H1 (cell line): ENCODE measurements at regions not wholly inside any gene's neighbourhood (a gene's known extent, or its start where the extent isn't known, plus 50 kb on each side); places are given as distances from the start of the nearest gene placed in this dataset.
A peak's percentile ranks its signal among the peaks of the same experiment; 100 is the strongest.

Experiments used
- CTCF ChIA-PET: fragments of 300-600 bp; sonication (Branson Sonifier 250); formaldehyde crosslinking; loops from one replicate; lab custom pipeline; 2021; ENCODE audit not compliant: partially characterized antibody; lab: Charles Lee
- POLR2A ChIA-PET: fragments of 300-600 bp; sonication (Branson Sonifier 250); formaldehyde crosslinking; loops from one replicate; lab custom pipeline; 2021; ENCODE audit warnings: inconsistent platforms; ENCODE audit not compliant: partially characterized antibody; lab: Charles Lee
- DNase-seq, 2 experiments: peaks; one replicate each; pipeline versions ENCODE4 v3.0.0 to v3.0.0-alpha.2; 2010 to 2022; ENCODE audit warnings: low spot score in 2 of 2, low read depth in 1 of 2, mixed read lengths in 1 of 2
- FAIRE-seq: peaks from 2 replicates; lab custom pipeline; 2011; peaks lifted over from hg19 to GRCh38; lab: Jason Lieb, UNC
- H2AFZ ChIP-seq: 2 replicates; pipeline ENCODE4 v1.8.1; 2012; ENCODE audit warnings: low read length, inconsistent platforms
- H2AK5ac ChIP-seq: 2 replicates; pipeline ENCODE4 v1.6.1; 2013; ENCODE audit warnings: low read depth, low read length
- H2BK120ac ChIP-seq: replicated peaks from 2 replicates; pipeline ENCODE3; 2013; ENCODE audit warnings: low read depth, low read length, inconsistent platforms
- H2BK12ac ChIP-seq: 2 replicates; pipeline ENCODE4 v1.6.1; 2013; ENCODE audit warnings: low read depth, low read length
- H2BK15ac ChIP-seq: 2 replicates; pipeline ENCODE4 v1.6.1; 2013; ENCODE audit warnings: low read length
- H2BK20ac ChIP-seq: 2 replicates; pipeline ENCODE4 v1.6.1; 2013; ENCODE audit warnings: low read length
- H2BK5ac ChIP-seq: 2 replicates; pipeline ENCODE4 v1.6.1; 2013; ENCODE audit warnings: low read depth, low read length
- H3K14ac ChIP-seq: 2 replicates; pipeline ENCODE4 v1.6.1; 2013; ENCODE audit warnings: inconsistent platforms; ENCODE audit not compliant: insufficient read length
- H3K18ac ChIP-seq: 2 replicates; pipeline ENCODE4 v1.6.1; 2013; ENCODE audit warnings: low read length; ENCODE audit errors: extremely low read depth
- H3K23ac ChIP-seq: 2 replicates; pipeline ENCODE4 v1.6.1; 2013; ENCODE audit warnings: inconsistent platforms; ENCODE audit not compliant: insufficient read length
- H3K23me2 ChIP-seq: 2 replicates; pipeline ENCODE4 v1.6.1; 2013; ENCODE audit warnings: low read depth, low read length
- H3K27ac ChIP-seq: 2 replicates; pipeline ENCODE4 v1.6.1; 2011; ENCODE audit warnings: low read depth, low read length, inconsistent platforms
- H3K27me3 ChIP-seq, 4 experiments: replicated peaks in 1 of 4; 1 replicate in 1 of 4; 2 replicates in 3 of 4; pipeline versions ENCODE4 v1.6.1 to v1.8.1; 2011 to 2013; ENCODE audit warnings: low read length in 3 of 4, mild to moderate bottlenecking in 3 of 4, inconsistent platforms in 2 of 4, mixed read lengths in 2 of 4, moderate library complexity in 1 of 4; ENCODE audit not compliant: control insufficient read depth in 3 of 4, insufficient read depth in 3 of 4; ENCODE audit errors: extremely low read depth in 1 of 4
- H3K36me3 ChIP-seq, 4 experiments: 2 replicates each; pipeline versions ENCODE4 v1.6.1 to v1.8.1; 2011 to 2013; ENCODE audit warnings: mild to moderate bottlenecking in 4 of 4, low read length in 3 of 4, moderate library complexity in 2 of 4, control low read depth in 1 of 4, inconsistent platforms in 1 of 4; ENCODE audit not compliant: insufficient read depth in 4 of 4, control insufficient read depth in 2 of 4
- H3K4ac ChIP-seq: replicated peaks from 2 replicates; pipeline ENCODE3; 2013; ENCODE audit warnings: low read length, low read depth, mixed read lengths, inconsistent platforms; ENCODE audit not compliant: insufficient read length
- H3K4me1 ChIP-seq, 4 experiments: replicated peaks in 1 of 4; 1 replicate in 1 of 4; 2 replicates in 3 of 4; pipeline versions ENCODE4 v1.6.1 to v1.8.1; 2011 to 2013; ENCODE audit warnings: low read length in 3 of 4, inconsistent platforms in 2 of 4, mixed read lengths in 1 of 4; ENCODE audit not compliant: insufficient read depth in 4 of 4, control insufficient read depth in 3 of 4
- H3K4me2 ChIP-seq, 2 experiments: 2 replicates each; pipeline versions ENCODE4 v1.6.1 to v1.8.1; 2011 to 2013; ENCODE audit warnings: low read depth in 2 of 2, low read length in 2 of 2, control low read depth in 1 of 2, inconsistent platforms in 1 of 2, mild to moderate bottlenecking in 1 of 2; ENCODE audit not compliant: insufficient read depth in 1 of 2
- H3K4me3 ChIP-seq, 4 experiments: fragments of 200-600, 300-600 bp in 1 of 4; sonication (generic), shearing (Covaris generic), sonication (Bioruptor Twin) in 1 of 4; 2 replicates each; pipeline versions ENCODE4 v1.5.1 to v1.8.1; 2011 to 2016; ENCODE audit warnings: low read length in 4 of 4, low read depth in 3 of 4, control low read depth in 2 of 4, inconsistent platforms in 2 of 4, mild to moderate bottlenecking in 2 of 4, mixed read lengths in 1 of 4, moderate library complexity in 1 of 4; ENCODE audit not compliant: insufficient read depth in 2 of 4; ENCODE audit errors: extremely low read depth in 1 of 4
- H3K56ac ChIP-seq: replicated peaks from 2 replicates; pipeline ENCODE3; 2013; ENCODE audit warnings: low read depth, mild to moderate bottlenecking, mixed read lengths, low read length, inconsistent platforms; ENCODE audit not compliant: insufficient read length
- H3K79me1 ChIP-seq: 2 replicates; pipeline ENCODE4 v1.6.1; 2013; ENCODE audit warnings: low read depth, low read length, control low read depth
- H3K79me2 ChIP-seq, 2 experiments: 2 replicates each; pipeline versions ENCODE4 v1.6.1 to v1.8.1; 2012 to 2013; ENCODE audit warnings: low read length in 2 of 2, mild to moderate bottlenecking in 2 of 2, inconsistent platforms in 1 of 2; ENCODE audit not compliant: insufficient read depth in 2 of 2, control insufficient read depth in 1 of 2
- H3K9ac ChIP-seq, 4 experiments: replicated peaks in 1 of 4; 1 replicate in 1 of 4; 2 replicates in 3 of 4; pipeline versions ENCODE4 v1.6.1 to v1.8.1; 2011 to 2013; ENCODE audit warnings: low read depth in 3 of 4, low read length in 3 of 4, control low read depth in 2 of 4, mild to moderate bottlenecking in 2 of 4, moderate library complexity in 2 of 4, inconsistent platforms in 1 of 4; ENCODE audit errors: extremely low read depth in 1 of 4
- H3K9me3 ChIP-seq, 2 experiments: 2 replicates each; pipeline versions ENCODE4 v1.6.1 to v1.8.1; 2012 to 2013; ENCODE audit warnings: mild to moderate bottlenecking in 2 of 2, moderate library complexity in 2 of 2, control low read depth in 1 of 2, inconsistent platforms in 1 of 2, low read depth in 1 of 2, low read length in 1 of 2, mixed read lengths in 1 of 2; ENCODE audit not compliant: insufficient read depth in 2 of 2
- H4K20me1 ChIP-seq, 2 experiments: replicated peaks in 1 of 2; 2 replicates each; pipeline versions ENCODE3 to v1.8.1; 2011 to 2013; ENCODE audit warnings: inconsistent platforms in 2 of 2, low read length in 2 of 2, mild to moderate bottlenecking in 1 of 2; ENCODE audit not compliant: insufficient read depth in 2 of 2, control insufficient read depth in 1 of 2
- H4K5ac ChIP-seq: 2 replicates; pipeline ENCODE4 v1.6.1; 2013; ENCODE audit warnings: low read length, low read depth, mixed read lengths, inconsistent platforms; ENCODE audit not compliant: insufficient read length
- H4K8ac ChIP-seq: 2 replicates; pipeline ENCODE4 v1.8.0; 2013; ENCODE audit warnings: mild to moderate bottlenecking, moderate library complexity, low read length, inconsistent platforms; ENCODE audit not compliant: insufficient read depth; ENCODE audit errors: extremely low read depth
- H4K91ac ChIP-seq: replicated peaks from 2 replicates; pipeline ENCODE3; 2013; ENCODE audit warnings: low read length, mixed read lengths, inconsistent platforms; ENCODE audit not compliant: insufficient read length
- CHD2 ChIP-seq: IDR thresholded peaks from 2 replicates; pipeline ENCODE4 v1.6.1; 2012; ENCODE audit warnings: low read length, improper control_type of control experiment
- RAD21 ChIP-seq, 2 experiments: IDR thresholded peaks in 1 of 2; conservative IDR thresholded peaks in 1 of 2; 2 replicates each; pipeline ENCODE4 v1.6.1; 2011; ENCODE audit warnings: low read depth in 2 of 2, low read length in 2 of 2, improper control_type of control experiment in 1 of 2, inconsistent platforms in 1 of 2, mild to moderate bottlenecking in 1 of 2, moderate library complexity in 1 of 2
- RNF2 ChIP-seq: fragments of 200-900, 300-1000 bp; sonication (generic); IDR thresholded peaks from 2 replicates; pipeline ENCODE4 v1.7.1; 2016; ENCODE audit warnings: borderline replicate concordance, low read depth, mild to moderate bottlenecking, antibody characterized with exemption, low read length; ENCODE audit not compliant: poor library complexity, severe bottlenecking; ENCODE audit errors: missing control alignments
- WGBS, 2 experiments: shearing (Covaris generic) in 1 of 2; methylation state at CpG; one replicate each; pipeline versions ENCODE4 v1.1.6 to v1.1.7; 2013 to 2015; ENCODE audit warnings: low lambda C conversion rate in 2 of 2, mixed read lengths in 2 of 2, inconsistent platforms in 1 of 2, low coverage in 1 of 2, missing lambda C conversion rate in 1 of 2; ENCODE audit not compliant: insufficient replicate concordance in 2 of 2, insufficient coverage in 1 of 2, insufficient read length in 1 of 2; ENCODE audit errors: extremely low coverage in 1 of 2, missing lambda C conversion rate in 1 of 2; 5-methylcytosine and 5-hydroxymethylcytosine counted together
- TF ChIP-seq, protein P1 (sequence below), 3 experiments: IDR thresholded peaks; 1 replicate in 2 of 3; 2 replicates in 1 of 3; pipeline versions ENCODE4 v1.5.1 to v1.6.1; 2011; ENCODE audit warnings: low read length in 3 of 3, mild to moderate bottlenecking in 3 of 3, inconsistent platforms in 2 of 3, low read depth in 1 of 3, moderate library complexity in 1 of 3; ENCODE audit not compliant: insufficient read depth in 1 of 3; ENCODE audit errors: control extremely low read depth in 1 of 3

DNA sequence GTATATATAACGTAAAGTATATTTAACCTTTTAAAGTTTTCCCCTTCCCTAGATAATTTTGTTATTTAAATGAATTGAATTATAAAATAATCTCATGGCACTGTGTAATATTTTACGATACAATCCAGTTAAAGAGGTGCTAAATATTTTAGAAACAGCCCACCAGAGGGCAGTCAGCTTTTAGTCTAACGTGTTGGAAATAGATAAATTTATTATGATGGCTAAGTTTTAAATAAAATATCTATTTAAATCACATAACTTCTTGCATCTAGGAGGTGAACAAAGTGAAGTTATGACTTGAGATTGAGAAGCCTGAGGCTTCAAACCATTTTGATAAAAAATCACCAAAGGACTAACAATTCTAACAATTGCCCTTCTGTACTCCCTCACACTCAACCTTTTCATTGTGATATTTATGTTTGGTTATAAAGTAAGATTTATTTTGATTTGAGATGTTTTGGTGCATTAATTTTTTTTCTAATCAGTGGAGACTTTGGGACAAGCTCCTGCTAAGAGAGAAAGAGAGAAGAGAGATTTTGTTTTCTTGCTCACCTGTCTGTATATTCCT is 171.5 kb upstream of the SP4 start:
- no peak overlapping the region for H3K27ac ChIP-seq
- H2BK12ac ChIP-seq, result no peak overlapping the region
- no peak overlapping the region for H3K9ac ChIP-seq
- DNase-seq (no peak), FAIRE-seq (no peak)
- H3K4me1 ChIP-seq, result peaks cover 0 to 10% (median 5%) of the 10 kb centered on the region in 4 experiments; a peak in 4 of 7 replicates
- H4K5ac ChIP-seq, result no peak overlapping the region
- no peaks in the 10 kb centered on the region; a peak in 1 of 8 replicates for H3K36me3 ChIP-seq
- H2AFZ ChIP-seq, result no peak overlapping the region
- H3K79me2 ChIP-seq, result no peaks in the 10 kb centered on the region
- H3K4ac ChIP-seq, result no peak overlapping the region
- no peak overlapping the region for H2AK5ac ChIP-seq
- no peaks in the 10 kb centered on the region for H3K79me1 ChIP-seq
- no peaks in the 10 kb centered on the region; the same call in 1 of the 2 replicates for H3K23me2 ChIP-seq
- H4K8ac ChIP-seq, result no peak overlapping the region
- H3K56ac ChIP-seq, result no peak overlapping the region
- no peak overlapping the region for H2BK15ac ChIP-seq
- H4K20me1 ChIP-seq, result no peaks in the 10 kb centered on the region
- H3K4me2 ChIP-seq, result no peak overlapping the region
- WGBS, 2 experiments, result 57% methylated on average over 3 of the region's 3 CpGs; no CpG with 5 or more reads in 1 of the 2 experiments
- H3K9me3 ChIP-seq, result no peaks in the 10 kb centered on the region
- no peak overlapping the region for H2BK120ac ChIP-seq
- no peak overlapping the region for H3K23ac ChIP-seq
- no peak overlapping the region for H4K91ac ChIP-seq
- H3K14ac ChIP-seq, result no peak overlapping the region
- H2BK20ac ChIP-seq, result no peak overlapping the region
- no peak overlapping the region for H2BK5ac ChIP-seq
- TF ChIP-seq RAD21 (IDR thresholded peaks at IDR 0.05 in 1 of 2, conservative IDR thresholded peaks at IDR 0.05 in 1 of 2; ENCODE audit: low read depth in 2 of 2, low read length in 2 of 2) (peak; percentile 44 to 57), RNF2 (no peak), CHD2 (no peak)
- TF ChIP-seq, protein P1, sequence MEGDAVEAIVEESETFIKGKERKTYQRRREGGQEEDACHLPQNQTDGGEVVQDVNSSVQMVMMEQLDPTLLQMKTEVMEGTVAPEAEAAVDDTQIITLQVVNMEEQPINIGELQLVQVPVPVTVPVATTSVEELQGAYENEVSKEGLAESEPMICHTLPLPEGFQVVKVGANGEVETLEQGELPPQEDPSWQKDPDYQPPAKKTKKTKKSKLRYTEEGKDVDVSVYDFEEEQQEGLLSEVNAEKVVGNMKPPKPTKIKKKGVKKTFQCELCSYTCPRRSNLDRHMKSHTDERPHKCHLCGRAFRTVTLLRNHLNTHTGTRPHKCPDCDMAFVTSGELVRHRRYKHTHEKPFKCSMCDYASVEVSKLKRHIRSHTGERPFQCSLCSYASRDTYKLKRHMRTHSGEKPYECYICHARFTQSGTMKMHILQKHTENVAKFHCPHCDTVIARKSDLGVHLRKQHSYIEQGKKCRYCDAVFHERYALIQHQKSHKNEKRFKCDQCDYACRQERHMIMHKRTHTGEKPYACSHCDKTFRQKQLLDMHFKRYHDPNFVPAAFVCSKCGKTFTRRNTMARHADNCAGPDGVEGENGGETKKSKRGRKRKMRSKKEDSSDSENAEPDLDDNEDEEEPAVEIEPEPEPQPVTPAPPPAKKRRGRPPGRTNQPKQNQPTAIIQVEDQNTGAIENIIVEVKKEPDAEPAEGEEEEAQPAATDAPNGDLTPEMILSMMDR (IDR thresholded peaks at IDR 0.05; ENCODE audit: control extremely low read depth in 1 of 3, insufficient read depth in 1 of 3, low read depth in 1 of 3, low read length in 3 of 3), result peak in 2 of 3 experiments; percentile 20 to 23; a peak in 2 of 4 replicates
- H3K4me3 ChIP-seq, result no peak overlapping the region
- ChIA-PET POLR2A (interaction anchor here (0.7 kb wide), 1 partner anchor 470 kb away, joined by 3 read pairs; the partner anchor contains the start of gene SP8), CTCF (interaction anchor here (0.6 to 6.8 kb wide), 19 partner anchors 10 to 827 kb away, joined by 3 to 47 read pairs (median 4); no protein-coding TSS in a partner anchor)
- H3K27me3 ChIP-seq, result peaks cover 0 to 2% (median 0%) of the 10 kb centered on the region in 4 experiments; a peak in 2 of 7 replicates
- H3K18ac ChIP-seq, result no peak overlapping the region
